PC-3 (cell line): ENCODE measurements at regions not wholly inside any gene's neighbourhood (a gene's known extent, or its start where the extent isn't known, plus 50 kb on each side); places are given as distances from the start of the nearest gene placed in this dataset.
"Not testable (repeated sequence)": the region's sequence is repeated elsewhere in the genome, so short reads cannot be mapped to it uniquely, and the experiment has no call there.

Experiments
- ATAC-seq: fragments of 200-7000 bp; cut with Tn5 transposase; 2 replicates; pipeline ENCODE4 v1.9.1; 2020; ENCODE audit warnings: mild to moderate bottlenecking, moderate library complexity
- BruUV-seq: library from RNA; stranded (reverse); fragments of 400-500 nt; replicated peaks from 2 replicates; lab custom pipeline; 2021; lab: Mats Ljungman, UMichigan
- CTCF ChIA-PET: fragments of 300-600 bp; sonication (Branson Sonifier 250); formaldehyde crosslinking; loops from one replicate; lab custom pipeline; 2022; ENCODE audit warnings: antibody characterized with exemption; lab: Charles Lee
- POLR2A ChIA-PET: fragments of 300-600 bp; sonication (Branson Sonifier 250); formaldehyde crosslinking; loops from one replicate; lab custom pipeline; 2022; ENCODE audit warnings: antibody characterized with exemption; ENCODE audit not compliant: unreplicated experiment; lab: Charles Lee
- DNase-seq: peaks from one replicate; pipeline ENCODE4 v3.0.0-alpha.2; 2015
- H2AFZ ChIP-seq: fragments of 300-600 bp; sonication (generic); 2 replicates; pipeline ENCODE4 v1.6.0; 2016; ENCODE audit warnings: antibody characterized with exemption, low read length
- H3F3A ChIP-seq: fragments of 300-600 bp; sonication (generic); one replicate; pipeline ENCODE4 v1.6.0; 2017; ENCODE audit warnings: antibody characterized with exemption, low read length, control low read depth, mild to moderate bottlenecking; ENCODE audit not compliant: unreplicated experiment
- H3K27ac ChIP-seq: fragments of 300-600 bp; sonication (generic); 2 replicates; pipeline ENCODE4 v1.5.1; 2016; ENCODE audit warnings: mild to moderate bottlenecking, low read length
- H3K27me3 ChIP-seq: fragments of 300-600 bp; sonication (generic); 2 replicates; pipeline ENCODE4 v1.6.1; 2016; ENCODE audit warnings: low read length, mixed read lengths
- H3K36me3 ChIP-seq: fragments of 300-600 bp; sonication (generic); 2 replicates; pipeline ENCODE4 v1.6.1; 2016; ENCODE audit warnings: low read depth, mixed run types, low read length, mixed read lengths
- H3K4me1 ChIP-seq: fragments of 300-600 bp; sonication (generic); 2 replicates; pipeline ENCODE4 v1.5.1; 2016; ENCODE audit warnings: low read length; ENCODE audit not compliant: insufficient read depth
- H3K4me2 ChIP-seq: fragments of 300-600 bp; sonication (generic); 2 replicates; pipeline ENCODE4 v1.6.0; 2016; ENCODE audit warnings: low read length
- H3K4me3 ChIP-seq: fragments of 300-600 bp; sonication (generic); 2 replicates; pipeline ENCODE4 v1.5.1; 2016; ENCODE audit warnings: mild to moderate bottlenecking, low read length, mixed read lengths
- H3K79me2 ChIP-seq: fragments of 300-600 bp; sonication (generic); 2 replicates; pipeline ENCODE4 v1.6.1; 2017; ENCODE audit warnings: low read length, mixed read lengths
- H3K9ac ChIP-seq: fragments of 300-600 bp; sonication (generic); 2 replicates; pipeline ENCODE4 v1.6.0; 2016; ENCODE audit warnings: mild to moderate bottlenecking, low read length
- H3K9me2 ChIP-seq: fragments of 300-600 bp; sonication (generic); replicated peaks from 2 replicates; pipeline ENCODE4 v1.6.1; 2016; ENCODE audit warnings: mixed run types, low read length, mixed read lengths
- H3K9me3 ChIP-seq: fragments of 300-600 bp; sonication (generic); 2 replicates; pipeline ENCODE4 v1.6.1; 2016; ENCODE audit warnings: low read length, mixed read lengths
- H4K20me1 ChIP-seq: fragments of 300-600 bp; sonication (generic); 2 replicates; pipeline ENCODE4 v1.6.1; 2016; ENCODE audit warnings: low read length, mixed read lengths
- EZH2 ChIP-seq: fragments of 300-600 bp; sonication (generic); IDR thresholded peaks from one replicate; pipeline ENCODE4 v1.6.1; 2017; ENCODE audit warnings: antibody characterized with exemption, mild to moderate bottlenecking, low read length; ENCODE audit not compliant: unreplicated experiment
- EZH2phosphoT487 ChIP-seq: fragments of 300-600 bp; sonication (generic); IDR thresholded peaks from 2 replicates; pipeline ENCODE4 v1.6.1; 2018; ENCODE audit warnings: mild to moderate bottlenecking, antibody characterized with exemption, low read length, borderline replicate concordance
- intact Hi-C: fragments of 100-400 bp; cut with micrococcal nuclease; formaldehyde crosslinking; loops from 2 replicates; pipeline ENCODE4 v1.9.0; 2023
- TF ChIP-seq, protein P1 (sequence below): fragments of 300-600 bp; sonication (generic); conservative IDR thresholded peaks from 2 replicates; pipeline ENCODE4 v1.5.1; 2017; ENCODE audit warnings: antibody characterized with exemption, low read depth, mild to moderate bottlenecking, low read length

DNA sequence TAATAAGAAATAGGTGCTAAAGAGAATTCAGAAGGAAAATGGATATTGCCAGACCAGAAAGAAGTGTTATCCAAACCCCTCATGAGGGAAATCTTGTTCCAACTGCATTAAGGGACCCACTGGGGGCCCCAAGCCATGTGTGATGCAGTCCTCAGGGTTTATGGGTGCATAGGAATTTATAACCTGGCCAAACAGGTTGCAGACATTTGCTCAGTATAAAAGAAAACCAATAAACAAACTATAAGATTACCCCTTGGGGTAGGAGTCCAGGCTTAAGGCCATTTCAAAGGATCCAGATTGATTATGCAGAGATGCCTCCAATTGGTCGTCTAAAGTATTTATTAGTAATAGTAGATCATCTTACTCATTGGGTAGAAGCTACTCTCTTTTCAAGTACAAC is 240.9 kb upstream of the DIO3 start:
- H3K9ac ChIP-seq, result no peak overlapping the region
- no peak for TF ChIP-seq EZH2
- H3K27ac ChIP-seq, result no peak overlapping the region
- ChIA-PET POLR2A (no interaction called here), CTCF (no interaction called here)
- DNase-seq (no peak), ATAC-seq (no peak)
- H2AFZ ChIP-seq, result no peak overlapping the region
- H3K36me3 ChIP-seq, result peaks cover 8% of the 10 kb centered on the region; the same call in 1 of the 2 replicates
- no peaks in the 10 kb centered on the region for H3F3A ChIP-seq
- no peaks in the 10 kb centered on the region for H3K9me2 ChIP-seq
- H3K4me1 ChIP-seq, result no peaks in the 10 kb centered on the region
- no peaks in the 10 kb centered on the region for H4K20me1 ChIP-seq
- H3K4me2 ChIP-seq, result no peak overlapping the region
- no peak overlapping the region for H3K4me3 ChIP-seq
- H3K79me2 ChIP-seq, result no peaks in the 10 kb centered on the region
- intact Hi-C loops, result no loop called here
- no peaks in the 10 kb centered on the region for H3K27me3 ChIP-seq
- peaks cover 34% of the 10 kb centered on the region for H3K9me3 ChIP-seq
- no TSS peak for BruUV-seq

DNA sequence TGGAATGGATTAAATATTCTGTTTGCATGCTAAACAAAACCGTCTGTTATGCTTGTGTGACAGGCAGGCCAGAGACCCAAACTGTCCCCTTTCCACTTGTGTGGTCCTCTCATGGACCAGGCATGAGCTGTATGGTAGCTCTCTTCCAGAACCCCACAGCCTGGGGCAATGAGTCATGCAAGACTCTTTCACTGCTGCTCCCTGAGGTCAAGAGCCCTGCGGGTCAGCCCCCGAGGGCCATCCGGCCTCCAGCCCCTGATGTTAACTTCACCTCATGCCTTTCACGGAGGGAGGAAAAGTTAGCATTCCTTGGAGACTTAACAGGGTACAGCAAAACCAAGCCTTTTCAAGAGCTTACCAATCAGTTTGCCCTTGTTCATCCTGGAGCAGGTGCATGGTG is 239.1 kb upstream of the DIO3 start:
- ChIA-PET POLR2A (no interaction called here), CTCF (no interaction called here)
- TF ChIP-seq, protein P1, sequence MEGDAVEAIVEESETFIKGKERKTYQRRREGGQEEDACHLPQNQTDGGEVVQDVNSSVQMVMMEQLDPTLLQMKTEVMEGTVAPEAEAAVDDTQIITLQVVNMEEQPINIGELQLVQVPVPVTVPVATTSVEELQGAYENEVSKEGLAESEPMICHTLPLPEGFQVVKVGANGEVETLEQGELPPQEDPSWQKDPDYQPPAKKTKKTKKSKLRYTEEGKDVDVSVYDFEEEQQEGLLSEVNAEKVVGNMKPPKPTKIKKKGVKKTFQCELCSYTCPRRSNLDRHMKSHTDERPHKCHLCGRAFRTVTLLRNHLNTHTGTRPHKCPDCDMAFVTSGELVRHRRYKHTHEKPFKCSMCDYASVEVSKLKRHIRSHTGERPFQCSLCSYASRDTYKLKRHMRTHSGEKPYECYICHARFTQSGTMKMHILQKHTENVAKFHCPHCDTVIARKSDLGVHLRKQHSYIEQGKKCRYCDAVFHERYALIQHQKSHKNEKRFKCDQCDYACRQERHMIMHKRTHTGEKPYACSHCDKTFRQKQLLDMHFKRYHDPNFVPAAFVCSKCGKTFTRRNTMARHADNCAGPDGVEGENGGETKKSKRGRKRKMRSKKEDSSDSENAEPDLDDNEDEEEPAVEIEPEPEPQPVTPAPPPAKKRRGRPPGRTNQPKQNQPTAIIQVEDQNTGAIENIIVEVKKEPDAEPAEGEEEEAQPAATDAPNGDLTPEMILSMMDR, result no peak
- TF ChIP-seq EZH2phosphoT487, result no peak
- TF ChIP-seq EZH2, result no peak
- Histone ChIP-seq H3K79me2 (no peaks in the 10 kb centered on the region), H3K27me3 (no peaks in the 10 kb centered on the region), H3K4me3 (no peak overlapping the region), H3K9me3 (peaks cover 17% of the 10 kb centered on the region), H3K27ac (no peak overlapping the region), H3K4me2 (no peak overlapping the region), H4K20me1 (no peaks in the 10 kb centered on the region), H3K9me2 (no peaks in the 10 kb centered on the region), H3K9ac (no peak overlapping the region), H3K36me3 (no peaks in the 10 kb centered on the region), H3K4me1 (no peaks in the 10 kb centered on the region), H2AFZ (no peak overlapping the region), H3F3A (no peaks in the 10 kb centered on the region)
- no peak for ATAC-seq
- BruUV-seq, result no TSS peak
- no peak for DNase-seq
- intact Hi-C loops, result no loop called here

DNA sequence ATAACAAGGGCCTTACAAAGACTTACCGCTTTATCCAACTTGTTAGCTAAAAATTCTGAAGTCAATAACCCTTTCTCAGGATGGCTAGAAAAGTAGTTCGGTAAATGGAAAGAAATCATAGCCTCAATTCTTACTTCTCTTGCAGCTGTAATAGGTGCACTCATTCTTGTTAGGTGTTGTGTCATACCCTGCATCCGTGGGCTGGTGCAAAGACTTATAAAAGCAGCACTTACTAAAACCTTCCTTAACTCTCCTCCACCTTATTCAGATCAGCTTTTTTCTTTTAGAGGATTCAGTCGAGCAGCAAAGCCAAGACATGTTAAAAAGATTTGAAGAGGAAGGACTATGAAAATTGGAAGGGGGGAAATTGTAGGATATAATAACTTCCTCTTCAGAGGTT is 238.2 kb upstream of the DIO3 start:
- Histone ChIP-seq H3K36me3 (no peaks in the 10 kb centered on the region), H3K9ac (no peak overlapping the region), H3K9me2 (no peaks in the 10 kb centered on the region), H4K20me1 (no peaks in the 10 kb centered on the region), H3K9me3 (peaks cover 12% of the 10 kb centered on the region), H3K4me2 (no peak overlapping the region), H3K4me3 (no peak overlapping the region), H3K4me1 (no peaks in the 10 kb centered on the region), H3K79me2 (no peaks in the 10 kb centered on the region), H2AFZ (no peak overlapping the region), H3F3A (no peaks in the 10 kb centered on the region), H3K27ac (no peak overlapping the region), H3K27me3 (no peaks in the 10 kb centered on the region)
- intact Hi-C loops, result no loop called here
- CTCF ChIA-PET, result no interaction called here
- no TSS peak for BruUV-seq
- POLR2A ChIA-PET, result no interaction called here
- ATAC-seq, result no peak
- TF ChIP-seq, protein P1, result no peak
- TF ChIP-seq EZH2phosphoT487, result no peak
- no peak for TF ChIP-seq EZH2
- DNase-seq, result no peak

DNA sequence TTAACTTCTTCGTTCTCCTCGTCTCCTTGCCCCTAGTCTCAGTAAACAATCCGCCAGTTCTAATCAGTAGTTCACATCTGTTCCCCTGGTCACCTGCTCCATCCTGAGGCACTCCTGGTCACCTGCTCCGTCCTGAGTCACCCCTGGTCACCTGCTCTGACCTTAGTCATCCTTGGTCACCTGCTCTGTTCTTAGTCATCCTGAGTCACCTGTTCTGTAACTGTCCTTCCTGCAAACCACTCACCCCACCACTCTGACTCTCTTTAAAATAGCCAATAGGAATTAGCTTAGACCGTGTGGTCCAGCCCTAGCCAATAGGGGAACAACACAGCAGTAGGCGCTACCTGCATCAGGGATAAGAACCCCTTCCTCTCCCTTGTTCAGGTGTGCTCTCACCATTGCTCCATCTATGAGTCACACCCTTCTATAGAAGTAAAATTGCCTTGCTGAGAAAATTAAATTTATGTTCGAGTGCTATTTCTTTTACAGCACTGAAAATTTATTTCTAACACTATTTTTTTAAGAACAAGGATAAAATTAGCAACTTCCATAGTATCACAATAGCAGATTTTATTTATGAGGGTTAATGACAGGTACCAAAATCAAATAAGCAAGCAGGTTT is 237.6 kb upstream of the DIO3 start:
- H3K9ac ChIP-seq, DNase-seq, CTCF ChIA-PET, POLR2A ChIA-PET, H3K9me2 ChIP-seq, H3K36me3 ChIP-seq, H3K4me3 ChIP-seq, intact Hi-C loops, H3F3A ChIP-seq, H3K4me2 ChIP-seq, ATAC-seq, H3K79me2 ChIP-seq, H3K27ac ChIP-seq, H3K4me1 ChIP-seq, H2AFZ ChIP-seq, H3K27me3 ChIP-seq, BruUV-seq, H4K20me1 ChIP-seq: not testable (repeated sequence)
- peaks cover 12% of the 10 kb centered on the region for H3K9me3 ChIP-seq
